ENCODE measurements at regions not wholly inside any gene's neighbourhood (a gene's known extent, or its start where the extent isn't known, plus 50 kb on each side); places are given as distances from the start of the nearest gene placed in this dataset.

- DNase-seq (no peak), ATAC-seq (no peak)
- no peaks in the 10 kb centered on the region for H3K36me3 ChIP-seq (ENCODE audit: insufficient read depth in 1 of 2, low read depth in 1 of 2)
- WGBS, 3 donors, result 89 to 94% (median 91%) methylated on average over 5 of the region's 5 CpGs
- no peaks in the 10 kb centered on the region for H3K9me3 ChIP-seq
- no peak overlapping the region for H3K4me3 ChIP-seq
- intact Hi-C loops (cut with DNase I), result no loop called here
- no peaks in the 10 kb centered on the region for H3K4me1 ChIP-seq
- no peak overlapping the region for H3K27ac ChIP-seq
- H3K27me3 ChIP-seq (ENCODE audit: insufficient read depth in 3 of 3, low read length in 2 of 3), result no peaks in the 10 kb centered on the region
- TF ChIP-seq CTCF (IDR thresholded peaks at IDR 0.05), result no peak
Measured at GRCh38 chr12:115243933-115244628, 560.1 kb upstream of the TBX3 start.

- H3K27me3 ChIP-seq (ENCODE audit: insufficient read depth in 3 of 3, low read length in 2 of 3), result no peaks in the 10 kb centered on the region
- H3K9me3 ChIP-seq, result no peaks in the 10 kb centered on the region
- no peak overlapping the region for H3K4me3 ChIP-seq
- no peak for TF ChIP-seq CTCF (IDR thresholded peaks at IDR 0.05)
- H3K4me1 ChIP-seq, result no peaks in the 10 kb centered on the region
- no peak overlapping the region for H3K27ac ChIP-seq
- no peaks in the 10 kb centered on the region for H3K36me3 ChIP-seq (ENCODE audit: insufficient read depth in 1 of 2, low read depth in 1 of 2)
- ATAC-seq (no peak), DNase-seq (no peak)
- WGBS, 3 donors, result 62 to 67% (median 65%) methylated on average over 1 of the region's 1 CpG
- intact Hi-C loops (cut with DNase I), result no loop called here
Measured at GRCh38 chr12:115240251-115240650, 556.3 kb upstream of the TBX3 start.

- ATAC-seq, result no peak
- H3K9me3 ChIP-seq, result no peaks in the 10 kb centered on the region
- H3K4me3 ChIP-seq, result no peak overlapping the region
- intact Hi-C loops (cut with DNase I), result no loop called here
- 64 to 91% (median 69%) methylated on average over 1 of the region's 1 CpG for WGBS, 3 donors
- no peaks in the 10 kb centered on the region for H3K36me3 ChIP-seq (ENCODE audit: insufficient read depth in 1 of 2, low read depth in 1 of 2)
- no peak overlapping the region for H3K27ac ChIP-seq
- no peaks in the 10 kb centered on the region for H3K4me1 ChIP-seq
- TF ChIP-seq CTCF (IDR thresholded peaks at IDR 0.05), result no peak
- no peak for DNase-seq
- no peaks in the 10 kb centered on the region for H3K27me3 ChIP-seq (ENCODE audit: insufficient read depth in 3 of 3, low read length in 2 of 3)
Measured at GRCh38 chr12:115235880-115236279, 551.9 kb upstream of the TBX3 start.

- no peak overlapping the region for H3K27ac ChIP-seq
- 75 to 84% (median 81%) methylated on average over 6 of the region's 6 CpGs for WGBS, 3 donors
Measured at GRCh38 chr12:115233891-115234543, 550.0 kb upstream of the TBX3 start.

More at GRCh38 chr12:115233891-115234543, 550.0 kb upstream of the TBX3 start:
- Histone ChIP-seq H3K4me1 (no peaks in the 10 kb centered on the region), H3K4me3 (no peak overlapping the region), H3K27me3 (ENCODE audit: insufficient read depth in 3 of 3, low read length in 2 of 3) (no peaks in the 10 kb centered on the region), H3K36me3 (ENCODE audit: insufficient read depth in 1 of 2, low read depth in 1 of 2) (no peaks in the 10 kb centered on the region), H3K9me3 (no peaks in the 10 kb centered on the region)
- no peak for DNase-seq
- ATAC-seq, result no peak
- TF ChIP-seq CTCF (IDR thresholded peaks at IDR 0.05), result no peak
- intact Hi-C loops (cut with DNase I), result no loop called here

Measured in psoas muscle (tissue), 7 donors.